ENCODE measurements at regions not wholly inside any gene's neighbourhood (a gene's known extent, or its start where the extent isn't known, plus 50 kb on each side); places are given as distances from the start of the nearest gene placed in this dataset.

DNA sequence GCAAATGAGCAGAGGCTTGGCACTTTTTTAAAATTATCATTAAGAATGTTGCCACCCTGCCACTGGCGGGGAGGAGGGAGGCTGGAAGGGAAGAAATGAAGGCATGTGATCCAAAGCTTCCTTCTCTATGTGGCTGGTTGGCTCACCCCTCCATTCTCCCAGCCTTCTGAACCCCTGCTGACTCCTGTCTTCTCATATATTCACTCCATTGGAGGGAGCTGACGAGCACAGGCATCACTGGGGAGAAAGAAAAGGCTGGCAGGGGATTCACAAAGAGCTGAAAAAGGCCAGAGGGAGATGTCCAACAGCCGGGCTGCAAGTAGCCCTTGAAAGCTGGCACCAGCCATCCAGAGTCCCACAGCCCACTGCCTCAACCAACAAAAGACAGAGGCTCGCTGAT is 495.6 kb downstream of the BCOR start:
- no TSS peak for BruUV-seq (replicated peaks)
- H3K79me2 ChIP-seq (ENCODE audit: insufficient read depth, low read length), result no peaks in the 10 kb centered on the region
- no peaks in the 10 kb centered on the region for H4K20me1 ChIP-seq (ENCODE audit: insufficient read depth)
- H3K4me3 ChIP-seq (replicated peaks in 1 of 2; ENCODE audit: low read depth in 1 of 2, low read length in 2 of 2), result no peak overlapping the region
- no peak for ATAC-seq
- H3K4me2 ChIP-seq (ENCODE audit: low read length), result no peak overlapping the region
- no peak overlapping the region for H3K9ac ChIP-seq (ENCODE audit: low read length)
- H2AFZ ChIP-seq (ENCODE audit: low read depth, low read length, poor library complexity, severe bottlenecking), result no peak overlapping the region
- no peak overlapping the region for H3K27ac ChIP-seq (ENCODE audit: low read depth, low read length)
- H3K27me3 ChIP-seq (ENCODE audit: insufficient read depth, low read length), result no peaks in the 10 kb centered on the region
- TF ChIP-seq, protein P1, sequence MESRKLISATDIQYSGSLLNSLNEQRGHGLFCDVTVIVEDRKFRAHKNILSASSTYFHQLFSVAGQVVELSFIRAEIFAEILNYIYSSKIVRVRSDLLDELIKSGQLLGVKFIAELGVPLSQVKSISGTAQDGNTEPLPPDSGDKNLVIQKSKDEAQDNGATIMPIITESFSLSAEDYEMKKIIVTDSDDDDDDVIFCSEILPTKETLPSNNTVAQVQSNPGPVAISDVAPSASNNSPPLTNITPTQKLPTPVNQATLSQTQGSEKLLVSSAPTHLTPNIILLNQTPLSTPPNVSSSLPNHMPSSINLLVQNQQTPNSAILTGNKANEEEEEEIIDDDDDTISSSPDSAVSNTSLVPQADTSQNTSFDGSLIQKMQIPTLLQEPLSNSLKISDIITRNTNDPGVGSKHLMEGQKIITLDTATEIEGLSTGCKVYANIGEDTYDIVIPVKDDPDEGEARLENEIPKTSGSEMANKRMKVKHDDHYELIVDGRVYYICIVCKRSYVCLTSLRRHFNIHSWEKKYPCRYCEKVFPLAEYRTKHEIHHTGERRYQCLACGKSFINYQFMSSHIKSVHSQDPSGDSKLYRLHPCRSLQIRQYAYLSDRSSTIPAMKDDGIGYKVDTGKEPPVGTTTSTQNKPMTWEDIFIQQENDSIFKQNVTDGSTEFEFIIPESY (IDR thresholded peaks at IDR 0.05; ENCODE audit: extremely low read depth, insufficient replicate concordance, low read length), result no peak
- TF ChIP-seq FOSL1 (IDR thresholded peaks at IDR 0.05; ENCODE audit: low read depth) (no peak), EGR1 (IDR thresholded peaks at IDR 0.05; ENCODE audit: low read depth) (no peak), EZH2 (IDR thresholded peaks at IDR 0.05) (no peak)
- TF ChIP-seq, protein P2, sequence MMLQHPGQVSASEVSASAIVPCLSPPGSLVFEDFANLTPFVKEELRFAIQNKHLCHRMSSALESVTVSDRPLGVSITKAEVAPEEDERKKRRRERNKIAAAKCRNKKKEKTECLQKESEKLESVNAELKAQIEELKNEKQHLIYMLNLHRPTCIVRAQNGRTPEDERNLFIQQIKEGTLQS (IDR thresholded peaks at IDR 0.05), result no peak
- DNase-seq (ENCODE audit: low read depth, low spot score), result no peak
- no peaks in the 10 kb centered on the region for H3K9me3 ChIP-seq (ENCODE audit: control insufficient read depth in 1 of 2, insufficient read depth in 1 of 2, low read depth in 1 of 2, low read length in 2 of 2)
- intact Hi-C loops (cut with micrococcal nuclease), result no loop called here
- H3K9me2 ChIP-seq (ENCODE audit: insufficient read depth), result no peaks in the 10 kb centered on the region
- no peaks in the 10 kb centered on the region for H3K36me3 ChIP-seq (ENCODE audit: control insufficient read depth in 1 of 2, insufficient read depth in 2 of 2, low read length in 2 of 2)
- POLR2A ChIA-PET, result no interaction called here
- RAD21 ChIA-PET (ENCODE audit: low non-redundant PET in 1 of 2, low total read pairs in 2 of 2, uncharacterized antibody in 2 of 2, unreplicated experiment in 2 of 2), result no interaction called here
- no peaks in the 10 kb centered on the region for H3K4me1 ChIP-seq (ENCODE audit: control insufficient read depth in 1 of 2, insufficient read depth in 2 of 2, low read length in 2 of 2)
- CTCF ChIA-PET, result no interaction called here

DNA sequence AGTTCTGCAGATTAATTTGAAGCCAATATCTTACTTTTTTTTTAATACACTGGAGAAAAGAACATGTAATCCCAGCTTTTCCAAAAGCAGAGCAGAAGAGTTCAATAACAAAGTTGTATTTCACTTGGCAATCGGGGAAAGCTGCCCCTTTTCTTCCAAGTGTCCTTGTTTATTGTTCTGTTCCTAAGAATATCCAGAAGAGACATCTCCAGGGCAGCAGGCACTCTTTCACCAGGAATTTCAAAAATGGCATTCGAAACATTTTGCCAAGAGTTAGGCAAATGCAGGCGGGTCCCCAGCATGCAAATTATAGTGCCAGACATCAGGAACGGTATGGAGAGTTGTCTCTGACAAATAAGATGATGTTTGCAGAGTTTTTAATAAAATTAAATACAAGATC is 494.5 kb downstream of the BCOR start:
- ATAC-seq (no peak), DNase-seq (ENCODE audit: low read depth, low spot score) (no peak)
- H3K4me3 ChIP-seq (replicated peaks in 1 of 2; ENCODE audit: low read depth in 1 of 2, low read length in 2 of 2), result no peak overlapping the region
- ChIA-PET RAD21 (ENCODE audit: low non-redundant PET in 1 of 2, low total read pairs in 2 of 2, uncharacterized antibody in 2 of 2, unreplicated experiment in 2 of 2) (no interaction called here), CTCF (no interaction called here), POLR2A (no interaction called here)
- intact Hi-C loops (cut with micrococcal nuclease), result no loop called here
- no peak overlapping the region for H2AFZ ChIP-seq (ENCODE audit: low read depth, low read length, poor library complexity, severe bottlenecking)
- no peak overlapping the region for H3K9ac ChIP-seq (ENCODE audit: low read length)
- H3K4me2 ChIP-seq (ENCODE audit: low read length), result no peak overlapping the region
- H3K9me2 ChIP-seq (ENCODE audit: insufficient read depth), result no peaks in the 10 kb centered on the region
- no peaks in the 10 kb centered on the region for H3K27me3 ChIP-seq (ENCODE audit: insufficient read depth, low read length)
- H3K79me2 ChIP-seq (ENCODE audit: insufficient read depth, low read length), result no peaks in the 10 kb centered on the region
- no peaks in the 10 kb centered on the region for H4K20me1 ChIP-seq (ENCODE audit: insufficient read depth)
- no peak overlapping the region for H3K27ac ChIP-seq (ENCODE audit: low read depth, low read length)
- no TSS peak for BruUV-seq (replicated peaks)
- no peaks in the 10 kb centered on the region for H3K4me1 ChIP-seq (ENCODE audit: control insufficient read depth in 1 of 2, insufficient read depth in 2 of 2, low read length in 2 of 2)
- no peaks in the 10 kb centered on the region for H3K9me3 ChIP-seq (ENCODE audit: control insufficient read depth in 1 of 2, insufficient read depth in 1 of 2, low read depth in 1 of 2, low read length in 2 of 2)
- H3K36me3 ChIP-seq (ENCODE audit: control insufficient read depth in 1 of 2, insufficient read depth in 2 of 2, low read length in 2 of 2), result no peaks in the 10 kb centered on the region
- no peak for TF ChIP-seq POLR2AphosphoS5 (IDR thresholded peaks at IDR 0.05; ENCODE audit: low read depth, low read length)
- no peak for TF ChIP-seq SRF (IDR thresholded peaks at IDR 0.05; ENCODE audit: low read depth)
- no peak for TF ChIP-seq JUND (IDR thresholded peaks at IDR 0.05)
- TF ChIP-seq YY1 (IDR thresholded peaks at IDR 0.05; ENCODE audit: extremely low read depth, insufficient replicate concordance, low read depth, low read length), result no peak
- TF ChIP-seq TCF7L2 (IDR thresholded peaks at IDR 0.05; ENCODE audit: borderline replicate concordance, extremely low read depth, insufficient read depth, insufficient read length), result no peak
- no peak for TF ChIP-seq SIN3A (IDR thresholded peaks at IDR 0.05; ENCODE audit: low read depth)
- TF ChIP-seq, protein P3, sequence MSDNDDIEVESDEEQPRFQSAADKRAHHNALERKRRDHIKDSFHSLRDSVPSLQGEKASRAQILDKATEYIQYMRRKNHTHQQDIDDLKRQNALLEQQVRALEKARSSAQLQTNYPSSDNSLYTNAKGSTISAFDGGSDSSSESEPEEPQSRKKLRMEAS (IDR thresholded peaks at IDR 0.05), result no peak
- TF ChIP-seq ZNF274 (IDR thresholded peaks at IDR 0.05; ENCODE audit: low read depth, low read length), result no peak
- no peak for TF ChIP-seq SP1 (IDR thresholded peaks at IDR 0.05; ENCODE audit: low read depth)
- TF ChIP-seq EZH2phosphoT487 (IDR thresholded peaks at IDR 0.05; ENCODE audit: borderline replicate concordance), result no peak
- no peak for TF ChIP-seq ELF1 (IDR thresholded peaks at IDR 0.05; ENCODE audit: borderline replicate concordance, low read depth)
- no peak for TF ChIP-seq EGR1 (IDR thresholded peaks at IDR 0.05; ENCODE audit: low read depth)
- TF ChIP-seq, protein P4, sequence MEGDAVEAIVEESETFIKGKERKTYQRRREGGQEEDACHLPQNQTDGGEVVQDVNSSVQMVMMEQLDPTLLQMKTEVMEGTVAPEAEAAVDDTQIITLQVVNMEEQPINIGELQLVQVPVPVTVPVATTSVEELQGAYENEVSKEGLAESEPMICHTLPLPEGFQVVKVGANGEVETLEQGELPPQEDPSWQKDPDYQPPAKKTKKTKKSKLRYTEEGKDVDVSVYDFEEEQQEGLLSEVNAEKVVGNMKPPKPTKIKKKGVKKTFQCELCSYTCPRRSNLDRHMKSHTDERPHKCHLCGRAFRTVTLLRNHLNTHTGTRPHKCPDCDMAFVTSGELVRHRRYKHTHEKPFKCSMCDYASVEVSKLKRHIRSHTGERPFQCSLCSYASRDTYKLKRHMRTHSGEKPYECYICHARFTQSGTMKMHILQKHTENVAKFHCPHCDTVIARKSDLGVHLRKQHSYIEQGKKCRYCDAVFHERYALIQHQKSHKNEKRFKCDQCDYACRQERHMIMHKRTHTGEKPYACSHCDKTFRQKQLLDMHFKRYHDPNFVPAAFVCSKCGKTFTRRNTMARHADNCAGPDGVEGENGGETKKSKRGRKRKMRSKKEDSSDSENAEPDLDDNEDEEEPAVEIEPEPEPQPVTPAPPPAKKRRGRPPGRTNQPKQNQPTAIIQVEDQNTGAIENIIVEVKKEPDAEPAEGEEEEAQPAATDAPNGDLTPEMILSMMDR (IDR thresholded peaks at IDR 0.05 in 2 of 3, conservative IDR thresholded peaks at IDR 0.05 in 1 of 3; ENCODE audit: borderline replicate concordance in 1 of 3, insufficient read depth in 1 of 3, low read depth in 2 of 3, low read length in 2 of 3), result no peak
- TF ChIP-seq RAD21 (IDR thresholded peaks at IDR 0.05; ENCODE audit: low read depth), result no peak
- TF ChIP-seq EZH2 (IDR thresholded peaks at IDR 0.05), result no peak
- TF ChIP-seq POLR2A (IDR thresholded peaks at IDR 0.05; ENCODE audit: borderline replicate concordance, extremely low read depth, insufficient read depth, insufficient read length), result no peak
- TF ChIP-seq ZFX (IDR thresholded peaks at IDR 0.05), result no peak

All from HCT116 (cell line).